ENCODE measurements at regions not wholly inside any gene's neighbourhood (a gene's known extent, or its start where the extent isn't known, plus 50 kb on each side); places are given as distances from the start of the nearest gene placed in this dataset.

GRCh38 chr13:74084375-74084935 lies 49.7 kb downstream of the KLF12 start:
- DNase-seq: no peak

- no peak for DNase-seq
These were observed 51.5 kb downstream of the KLF12 start for GRCh38 chr13:74082741-74083160.

GRCh38 chr13:74080762-74081161 lies 53.4 kb downstream of the KLF12 start:
- no peak for DNase-seq

GRCh38 chr13:74077792-74078191 lies 56.4 kb downstream of the KLF12 start:
- no peak for DNase-seq

GRCh38 chr13:74077375-74077774 lies 56.8 kb downstream of the KLF12 start:
- no peak for DNase-seq

- no peak for DNase-seq
These were observed 59.5 kb downstream of the KLF12 start for GRCh38 chr13:74074723-74075122.

GRCh38 chr13:74073274-74073673 lies 60.9 kb downstream of the KLF12 start:
- DNase-seq: no peak

GRCh38 chr13:74070513-74070912 lies 63.7 kb downstream of the KLF12 start:
- no peak for DNase-seq

- no peak for DNase-seq
These were observed 64.1 kb downstream of the KLF12 start for GRCh38 chr13:74070065-74070464.

GRCh38 chr13:74068471-74068870 lies 65.7 kb downstream of the KLF12 start:
- no peak for DNase-seq

GRCh38 chr13:74067818-74068217 lies 66.4 kb downstream of the KLF12 start:
- no peak for DNase-seq

- DNase-seq: no peak
These were observed 67.3 kb downstream of the KLF12 start for GRCh38 chr13:74066937-74067336.

- no peak for DNase-seq
These were observed 69.3 kb downstream of the KLF12 start for GRCh38 chr13:74064805-74065312.

GRCh38 chr13:74063533-74064100 lies 70.6 kb downstream of the KLF12 start:
- peak in 1 of 4 experiments; percentile 7 for DNase-seq

- DNase-seq: peak in 1 of 4 experiments; percentile 3
These were observed 71.3 kb downstream of the KLF12 start for GRCh38 chr13:74062933-74063332.

GRCh38 chr13:74061926-74062595 lies 72.1 kb downstream of the KLF12 start:
- DNase-seq: peak in 2 of 4 experiments; percentile 13 to 23

- no peak for DNase-seq
These were observed 77.2 kb downstream of the KLF12 start for GRCh38 chr13:74056801-74057542.

- no peak for DNase-seq
These were observed 81.7 kb downstream of the KLF12 start for GRCh38 chr13:74052402-74052928.

- no peak for DNase-seq
These were observed 85.4 kb downstream of the KLF12 start for GRCh38 chr13:74048756-74049155.

GRCh38 chr13:74047931-74048600 lies 86.1 kb downstream of the KLF12 start:
- DNase-seq: no peak

- DNase-seq: no peak
These were observed 87.8 kb downstream of the KLF12 start for GRCh38 chr13:74046431-74046830.

GRCh38 chr13:74045583-74045982 lies 88.6 kb downstream of the KLF12 start:
- no peak for DNase-seq
